GM19324 (cell line): ENCODE measurements at regions not wholly inside any gene's neighbourhood (a gene's known extent, or its start where the extent isn't known, plus 50 kb on each side); places are given as distances from the start of the nearest gene placed in this dataset.
"Not testable (repeated sequence)": the region's sequence is repeated elsewhere in the genome, so short reads cannot be mapped to it uniquely, and the experiment has no call there.

Experiments used
- ATAC-seq: cut with Tn5 transposase; IDR thresholded peaks from one replicate; pipeline ENCODE4 v1.9.1; 2021; ENCODE audit warnings: mild to moderate bottlenecking, moderate library complexity; ENCODE audit not compliant: unreplicated experiment, low FRiP score

- ATAC-seq, result no peak
These were observed 125.1 kb downstream of the GLRX3 start for GRCh38 chr10:130261306-130261705.

DNA sequence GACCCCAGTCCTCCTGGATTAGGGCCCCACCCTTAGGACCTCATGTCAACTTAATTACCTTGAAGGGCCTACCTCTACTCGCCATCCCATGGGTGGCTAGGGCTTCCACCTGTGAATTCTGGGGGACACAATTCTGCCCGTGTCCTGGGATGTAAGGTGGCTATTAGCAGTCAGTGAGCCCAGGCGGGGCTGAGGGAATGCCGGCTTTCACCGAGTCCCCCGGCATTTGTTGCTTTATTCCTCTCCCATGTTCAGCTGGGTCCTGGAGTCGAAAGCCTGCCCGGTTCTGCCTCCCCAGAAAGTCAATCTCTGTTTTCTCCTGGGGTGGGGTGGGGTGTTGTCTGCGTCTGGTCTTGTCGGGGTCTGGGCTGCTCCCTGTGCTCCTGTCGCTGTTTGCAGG is 125.6 kb downstream of the GLRX3 start:
- ATAC-seq, result no peak

DNA sequence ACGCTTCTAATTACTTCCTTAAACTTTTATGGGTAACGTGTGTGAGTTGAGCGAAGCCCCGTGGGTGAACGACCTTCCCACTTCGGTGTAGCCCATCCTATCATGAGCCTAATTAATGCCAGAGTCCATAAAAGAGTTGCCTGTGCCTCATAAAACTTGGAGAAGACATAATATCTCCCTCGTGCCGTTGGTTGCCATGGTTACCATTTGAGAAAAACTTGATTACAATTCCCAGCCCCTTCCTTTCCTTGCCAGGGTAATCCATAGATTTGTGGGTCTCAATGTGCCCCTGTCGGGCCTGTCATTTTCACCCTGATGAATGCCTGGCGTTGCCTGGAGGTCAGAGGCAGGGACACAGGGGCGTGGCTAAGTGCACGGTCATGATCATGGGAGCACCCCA is 127.1 kb downstream of the GLRX3 start:
- ATAC-seq, result no peak

DNA sequence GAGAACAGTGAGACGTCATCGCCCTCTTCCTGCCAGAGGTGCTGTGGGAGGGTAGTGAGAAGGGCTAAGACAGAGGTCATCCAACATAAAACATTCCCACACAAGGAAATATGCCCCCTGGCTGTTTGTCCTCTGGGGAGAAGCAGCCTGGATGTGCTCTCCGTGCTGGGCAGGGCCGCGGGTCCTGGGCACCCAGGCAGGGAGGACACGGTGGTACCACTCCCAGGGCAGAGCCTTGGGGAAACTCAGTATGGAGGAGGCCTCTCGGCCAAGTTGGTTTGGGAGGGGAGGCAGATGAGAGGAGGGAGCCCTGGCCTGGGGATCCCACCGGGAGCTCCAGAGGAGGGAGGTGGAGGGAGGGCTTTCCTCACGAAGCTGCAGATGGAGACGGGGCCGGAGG is 129.4 kb downstream of the GLRX3 start:
- no peak for ATAC-seq

GRCh38 chr10:130282492-130283218 is 146.5 kb downstream of the GLRX3 start:
- no peak for ATAC-seq

- ATAC-seq, result no peak
These were observed 147.0 kb downstream of the GLRX3 start for GRCh38 chr10:130283219-130283545.

- ATAC-seq, result not testable (repeated sequence)
These were observed 159.6 kb downstream of the GLRX3 start for GRCh38 chr10:130295761-130296160.

- ATAC-seq, result no peak
These were observed 164.4 kb downstream of the GLRX3 start for GRCh38 chr10:130300608-130301020.

DNA sequence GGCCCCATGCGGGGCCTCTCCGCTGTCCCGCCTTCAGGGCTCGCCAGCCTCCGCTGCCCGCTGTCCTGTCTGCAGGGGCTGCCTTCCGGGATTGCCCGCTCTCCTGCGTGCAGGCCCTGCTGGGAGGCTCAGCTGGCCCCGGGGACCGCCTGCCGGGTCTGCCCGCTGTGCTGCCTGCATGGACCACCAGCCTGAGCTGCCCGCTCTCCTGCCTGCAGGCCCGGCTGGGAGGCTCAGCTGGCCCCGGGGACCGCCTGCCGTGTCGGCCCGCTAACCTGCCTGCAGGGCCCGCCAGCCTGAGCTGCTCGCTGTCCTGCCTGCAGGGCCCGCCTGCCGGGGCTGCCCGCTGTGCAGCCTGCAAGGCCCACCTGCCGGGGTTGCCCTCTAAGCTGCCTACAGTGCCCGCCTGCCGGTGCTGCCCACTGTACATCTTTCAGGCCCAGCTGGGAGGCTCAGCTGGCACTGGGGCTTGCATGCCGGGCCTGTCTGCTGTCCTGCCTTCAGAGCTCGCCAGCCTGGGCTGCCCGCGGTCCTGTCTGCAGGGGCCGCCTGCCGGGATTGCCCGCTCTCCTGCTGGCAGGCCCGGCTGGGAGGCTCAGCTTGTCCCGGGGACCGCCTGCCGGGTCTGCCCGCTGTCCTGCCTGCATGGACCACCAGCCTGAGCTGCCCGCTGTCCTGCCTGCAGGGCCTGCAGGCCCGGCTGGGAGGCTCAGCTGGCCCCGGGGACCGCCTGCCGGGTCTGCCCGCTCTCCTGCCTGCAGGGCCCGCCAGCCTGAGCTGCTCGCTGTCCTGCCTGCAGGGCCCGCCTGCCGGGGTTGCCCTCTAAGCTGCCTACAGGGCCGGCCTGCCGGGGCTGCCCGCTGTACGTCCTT is 165.1 kb downstream of the GLRX3 start:
- no peak for ATAC-seq

DNA sequence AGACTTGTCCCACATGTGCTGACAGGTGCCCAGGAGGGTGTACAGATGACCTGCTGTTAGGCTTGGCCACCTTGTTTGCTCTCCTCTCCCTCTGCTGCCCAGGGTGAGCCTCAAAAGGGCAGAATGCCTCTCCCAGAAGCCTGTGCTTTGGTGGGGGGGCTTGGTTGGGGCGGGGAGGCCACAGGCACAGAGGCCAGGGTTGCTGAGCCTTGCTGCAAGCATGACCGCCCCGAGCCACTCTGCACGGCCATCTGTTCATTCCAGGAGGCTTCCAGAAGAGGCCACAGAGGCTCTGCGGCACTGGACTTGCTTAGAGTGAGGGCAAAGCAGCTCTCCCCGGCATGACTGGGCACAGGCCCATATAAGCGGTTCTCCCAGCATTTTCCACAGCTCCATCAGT is 190.8 kb downstream of the GLRX3 start:
- ATAC-seq, result no peak

DNA sequence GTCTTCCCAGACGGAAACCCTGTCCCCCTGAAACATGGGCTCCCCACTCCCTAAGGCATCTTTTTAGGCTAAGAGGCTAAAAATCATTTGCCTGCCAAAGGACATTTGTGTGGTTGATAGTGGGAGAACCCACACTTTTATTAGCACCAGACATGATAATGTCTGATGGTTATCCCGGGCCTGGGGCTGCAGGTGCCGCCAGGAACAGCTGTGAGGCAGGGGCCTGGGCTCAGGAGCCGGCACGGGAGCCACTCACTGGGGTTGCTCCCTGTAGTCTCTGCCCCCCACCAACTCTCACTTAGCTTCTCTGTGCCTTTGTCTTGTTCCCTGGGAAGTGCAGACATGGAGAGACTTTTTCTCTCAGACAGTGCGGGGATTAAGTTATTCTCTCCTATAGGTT is 193.6 kb downstream of the GLRX3 start:
- ATAC-seq, result no peak

GRCh38 chr10:130333185-130333584 is 197.0 kb downstream of the GLRX3 start:
- no peak for ATAC-seq

- ATAC-seq, result no peak
These were observed 199.1 kb downstream of the GLRX3 start for GRCh38 chr10:130335336-130335735.

GRCh38 chr10:130336617-130337304 is 200.6 kb downstream of the GLRX3 start:
- ATAC-seq, result no peak

GRCh38 chr10:130337305-130337640 is 201.1 kb downstream of the GLRX3 start:
- no peak for ATAC-seq

GRCh38 chr10:130337696-130338635 is 201.8 kb downstream of the GLRX3 start:
- no peak for ATAC-seq

- no peak for ATAC-seq
These were observed 202.4 kb downstream of the GLRX3 start for GRCh38 chr10:130338636-130339024.

DNA sequence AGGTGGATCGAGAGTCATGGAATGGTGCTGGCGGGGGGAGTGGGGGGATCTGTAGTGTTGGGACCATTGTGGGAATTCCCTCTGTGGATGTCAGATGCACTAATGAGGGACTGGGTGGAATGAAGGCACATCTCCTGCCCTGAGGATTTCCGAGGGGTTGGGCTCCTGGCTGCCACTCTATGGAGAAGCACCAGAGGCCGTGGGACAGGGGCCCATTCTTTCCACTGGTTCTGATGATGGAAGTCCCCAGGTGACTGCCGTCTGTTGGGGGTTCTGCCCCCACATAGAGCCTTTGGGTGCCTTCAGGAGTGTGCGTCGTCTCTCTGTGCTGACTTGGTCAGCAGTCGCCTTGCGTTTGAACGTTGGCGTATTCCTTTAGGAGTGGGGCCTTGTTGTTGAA is 202.9 kb downstream of the GLRX3 start:
- no peak for ATAC-seq

GRCh38 chr10:130339911-130340310 is 203.7 kb downstream of the GLRX3 start:
- no peak for ATAC-seq

GRCh38 chr10:130340816-130341215 is 204.6 kb downstream of the GLRX3 start:
- ATAC-seq, result no peak
